Medulla oblongata (tissue), 1 donor: ENCODE measurements at regions not wholly inside any gene's neighbourhood (a gene's known extent, or its start where the extent isn't known, plus 50 kb on each side); places are given as distances from the start of the nearest gene placed in this dataset.
"Not testable (repeated sequence)": the region's sequence is repeated elsewhere in the genome, so short reads cannot be mapped to it uniquely, and the experiment has no call there.

Experiments
- DNase-seq: peaks from one replicate; pipeline ENCODE4 v3.0.0-alpha.2; 2015; ENCODE audit errors: extremely low spot score

DNA sequence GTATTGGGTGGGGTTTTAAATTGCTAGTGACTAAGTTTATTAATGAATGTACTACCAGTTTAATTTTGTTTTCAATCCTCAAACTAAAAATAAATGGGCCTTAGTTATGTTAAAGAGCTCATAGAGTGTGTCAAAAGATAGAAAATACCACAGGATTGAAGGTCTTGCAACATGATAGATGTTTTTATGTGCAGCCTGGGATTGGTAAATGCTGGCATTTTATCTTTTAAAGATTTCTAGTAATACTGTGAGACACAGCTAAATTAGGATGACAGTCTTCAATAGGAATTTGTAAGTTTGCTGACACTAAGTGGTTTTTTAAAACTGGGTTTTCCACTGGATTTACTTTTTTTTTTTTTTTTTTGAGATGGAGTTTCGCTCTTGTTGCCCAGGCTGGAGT, 122.3 kb downstream of the HAUS1 start:
- DNase-seq, result no peak

DNA sequence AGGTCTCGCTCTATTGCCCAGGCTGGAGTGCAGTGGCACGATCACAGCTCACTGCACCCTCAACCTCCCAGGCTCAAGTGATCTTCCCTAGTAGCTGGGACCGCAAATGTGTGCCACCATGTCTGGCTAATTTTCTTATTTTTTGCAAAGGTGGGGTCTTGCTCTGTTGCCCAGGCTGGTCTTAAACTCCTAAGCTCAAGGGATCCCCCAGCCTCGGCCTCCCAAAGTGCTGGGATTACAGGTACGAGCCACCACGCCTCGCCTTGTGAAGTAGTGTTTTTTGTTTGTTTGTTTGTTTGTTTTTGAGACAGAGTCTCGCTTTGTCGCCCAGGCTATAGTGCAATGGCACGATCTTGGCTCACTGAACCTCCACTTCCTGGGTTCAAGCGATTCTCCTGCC, 125.5 kb downstream of the HAUS1 start:
- DNase-seq, result not testable (repeated sequence)

DNA sequence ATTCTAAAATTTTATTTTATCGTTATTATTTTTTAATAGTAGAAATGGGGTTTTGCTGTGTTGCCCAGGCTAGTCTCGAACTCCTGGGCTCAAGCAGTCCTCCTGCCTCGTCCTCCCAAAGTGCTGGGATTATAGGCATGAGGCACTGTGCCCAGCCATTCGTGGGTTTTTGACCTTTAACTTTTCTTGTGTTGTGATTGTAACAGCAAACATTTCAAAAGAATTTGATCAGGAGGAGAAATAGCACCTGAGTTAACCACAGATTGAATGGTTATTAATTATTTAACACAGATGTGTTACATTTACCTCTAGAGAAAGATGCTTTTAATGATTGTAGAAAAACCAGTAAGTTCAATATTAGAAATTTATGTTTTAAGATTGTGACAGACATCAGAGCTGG, 132.0 kb downstream of the HAUS1 start:
- no peak for DNase-seq

DNA sequence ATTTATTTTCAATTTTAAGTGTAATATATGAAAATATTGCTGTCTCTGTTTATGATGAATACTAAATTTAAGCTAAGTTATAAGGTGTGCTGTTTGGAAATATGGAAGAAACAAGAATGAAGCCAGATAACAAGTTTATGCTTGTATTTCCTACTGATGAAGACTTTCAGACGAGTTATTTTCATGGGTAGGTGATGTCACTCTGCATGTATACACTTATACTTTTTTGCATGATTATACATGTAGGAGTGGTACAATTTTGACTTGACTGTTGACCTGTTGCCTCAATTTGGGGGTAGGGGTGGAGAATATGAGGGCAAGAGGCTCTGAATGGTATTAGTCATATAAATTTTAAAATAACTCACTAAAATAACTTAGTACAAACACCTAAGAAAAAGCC, 133.7 kb downstream of the HAUS1 start:
- DNase-seq, result no peak

DNA sequence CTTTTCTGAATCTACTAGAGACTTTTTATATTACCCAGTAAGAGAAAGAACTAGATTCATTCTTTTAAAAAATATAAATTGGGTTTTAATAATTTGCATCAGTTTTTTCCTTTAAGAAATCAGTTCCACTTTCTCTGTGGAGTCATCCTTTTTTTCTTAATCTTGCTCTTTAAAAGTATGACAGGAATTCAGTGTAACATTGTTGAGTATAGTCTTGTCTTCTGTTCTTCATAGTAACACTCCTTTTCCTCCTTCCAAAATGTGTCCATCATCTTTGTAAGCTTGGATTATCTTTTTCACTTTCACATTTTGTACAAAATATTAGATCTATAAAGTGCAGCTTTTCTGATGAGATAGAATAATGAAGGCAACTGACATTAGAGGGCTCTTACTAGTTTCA, 135.4 kb downstream of the HAUS1 start:
- no peak for DNase-seq

DNA sequence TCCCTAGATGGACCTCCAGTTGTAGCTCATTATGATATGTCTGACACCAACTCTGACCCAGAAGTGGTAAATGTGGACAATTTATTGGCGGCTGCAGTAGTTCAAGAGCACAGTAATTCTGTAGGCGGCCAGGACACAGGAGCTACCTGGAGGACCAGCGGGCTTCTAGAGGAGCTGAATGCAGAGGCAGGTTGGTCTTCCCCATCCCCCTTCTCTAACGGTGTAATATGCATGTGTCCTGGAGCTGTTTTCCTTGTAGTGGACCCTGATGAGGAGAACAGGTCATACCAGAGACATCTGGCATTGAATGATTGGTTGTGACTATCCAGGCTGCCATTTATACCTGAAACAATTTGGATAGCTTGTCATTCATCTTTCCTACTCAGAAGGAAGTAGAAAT, 135.8 kb downstream of the HAUS1 start:
- DNase-seq, result no peak

DNA sequence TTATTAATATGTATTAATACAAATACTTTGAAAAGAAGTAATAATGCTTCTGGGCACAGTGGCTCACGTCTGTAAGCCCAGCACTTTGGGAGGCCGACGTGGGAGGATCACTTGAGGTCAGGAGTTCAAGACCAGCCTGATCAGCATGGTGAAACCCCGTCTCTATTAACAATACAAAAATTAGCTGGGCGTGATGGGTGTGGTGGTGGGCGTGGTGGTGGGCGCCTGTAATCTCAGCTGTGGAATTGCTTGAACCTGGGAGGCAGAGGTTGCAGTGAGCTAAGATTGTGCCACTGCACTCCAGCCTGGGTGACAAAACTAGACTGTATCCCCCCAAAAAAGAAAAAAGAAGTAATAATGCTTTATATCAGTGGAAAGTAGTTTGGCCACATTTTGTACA, 137.2 kb downstream of the HAUS1 start:
- not testable (repeated sequence) for DNase-seq

DNA sequence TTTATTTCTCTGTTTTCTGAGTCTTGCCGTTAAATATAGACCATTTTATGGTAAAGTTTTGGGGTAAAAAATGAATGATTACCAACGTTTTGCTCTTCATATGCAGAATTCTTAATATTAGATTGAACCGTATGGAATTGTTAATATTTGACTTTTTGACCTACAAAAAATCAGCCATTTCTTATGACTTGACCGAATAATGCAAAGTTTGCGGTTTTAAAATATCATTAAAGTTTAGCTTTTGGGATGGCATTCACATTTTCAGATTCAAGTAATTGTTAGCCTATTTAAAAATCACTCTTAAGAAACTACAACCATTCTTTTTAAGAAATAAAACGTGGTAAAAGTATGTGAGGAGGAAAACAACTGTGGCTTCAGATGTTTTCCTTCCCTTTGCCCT, 138.0 kb downstream of the HAUS1 start:
- no peak for DNase-seq

DNA sequence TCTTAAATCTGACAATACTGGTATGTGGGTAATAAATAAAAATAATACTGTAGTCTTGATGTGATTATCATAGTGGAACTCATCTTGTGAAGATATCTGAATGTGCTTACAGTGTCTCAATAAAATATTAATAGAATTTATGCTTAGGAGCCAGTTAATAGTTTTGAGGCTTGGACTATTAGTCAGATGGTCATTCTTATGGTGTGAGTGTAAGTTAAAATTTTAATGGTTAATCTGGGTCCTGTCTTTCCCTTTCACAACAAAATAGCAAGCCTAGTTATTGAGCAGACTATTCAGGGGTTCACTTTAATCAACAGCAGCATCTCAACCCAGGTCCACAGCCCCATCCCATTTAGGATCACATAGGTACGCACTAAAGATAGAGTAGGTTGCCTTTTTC, 138.9 kb downstream of the HAUS1 start:
- no peak for DNase-seq

DNA sequence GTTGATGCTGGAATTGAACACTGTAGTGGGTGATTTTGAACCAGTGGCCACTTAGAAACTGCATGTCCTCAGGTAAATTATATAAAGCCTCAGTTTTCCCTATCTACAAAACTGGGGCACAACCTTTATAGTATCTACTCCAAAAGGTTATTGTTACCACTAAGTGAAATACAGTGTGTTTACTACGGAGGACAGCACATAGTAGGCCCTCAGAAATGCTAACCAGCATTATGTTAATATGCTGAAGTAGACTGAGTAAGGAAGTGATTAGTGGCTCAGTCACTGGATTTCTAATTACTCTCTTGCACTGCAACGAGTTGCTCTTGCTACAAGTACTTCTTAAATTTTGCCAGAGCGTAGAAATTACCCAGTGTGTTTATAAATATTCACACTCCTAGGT, 139.5 kb downstream of the HAUS1 start:
- no peak for DNase-seq

DNA sequence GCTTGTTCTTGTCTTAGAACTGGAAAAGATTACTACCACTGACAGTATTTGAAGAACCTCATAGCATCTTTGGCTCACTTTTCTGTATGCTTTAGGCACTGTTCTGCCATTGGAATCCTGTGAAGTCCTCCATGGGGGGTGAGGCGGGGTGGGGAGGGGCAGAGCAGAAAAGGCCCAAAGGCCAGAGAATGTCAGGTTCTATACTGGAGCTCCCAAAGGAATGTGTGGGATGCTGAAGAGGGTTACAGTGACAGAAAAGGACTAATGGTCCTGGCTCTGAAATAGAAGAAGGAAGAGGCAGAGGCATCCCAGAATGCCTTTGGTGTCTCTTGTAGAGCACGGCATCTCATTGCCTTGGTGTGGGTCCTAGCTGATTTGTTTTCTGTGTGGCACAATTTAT, 141.9 kb downstream of the HAUS1 start:
- no peak for DNase-seq

DNA sequence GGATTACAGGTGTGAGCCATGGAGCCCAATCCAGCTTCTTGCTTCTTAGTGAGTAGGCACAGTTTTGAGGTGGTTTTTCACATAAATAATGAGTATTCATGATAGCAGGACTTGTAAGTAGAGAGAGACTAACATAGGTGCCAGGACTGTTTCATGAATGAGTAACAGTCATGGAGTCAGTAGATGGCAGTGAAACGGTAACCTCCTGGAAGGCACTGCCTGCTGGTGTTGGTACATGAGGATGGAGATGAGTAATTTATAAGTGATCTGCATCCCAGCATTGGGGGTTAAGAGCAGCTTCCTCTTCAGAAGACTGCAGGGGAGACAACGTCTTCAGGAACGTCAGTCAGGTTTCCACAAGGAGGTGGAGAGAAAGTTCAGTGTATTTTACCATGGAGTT, 143.8 kb downstream of the HAUS1 start:
- DNase-seq, result no peak

DNA sequence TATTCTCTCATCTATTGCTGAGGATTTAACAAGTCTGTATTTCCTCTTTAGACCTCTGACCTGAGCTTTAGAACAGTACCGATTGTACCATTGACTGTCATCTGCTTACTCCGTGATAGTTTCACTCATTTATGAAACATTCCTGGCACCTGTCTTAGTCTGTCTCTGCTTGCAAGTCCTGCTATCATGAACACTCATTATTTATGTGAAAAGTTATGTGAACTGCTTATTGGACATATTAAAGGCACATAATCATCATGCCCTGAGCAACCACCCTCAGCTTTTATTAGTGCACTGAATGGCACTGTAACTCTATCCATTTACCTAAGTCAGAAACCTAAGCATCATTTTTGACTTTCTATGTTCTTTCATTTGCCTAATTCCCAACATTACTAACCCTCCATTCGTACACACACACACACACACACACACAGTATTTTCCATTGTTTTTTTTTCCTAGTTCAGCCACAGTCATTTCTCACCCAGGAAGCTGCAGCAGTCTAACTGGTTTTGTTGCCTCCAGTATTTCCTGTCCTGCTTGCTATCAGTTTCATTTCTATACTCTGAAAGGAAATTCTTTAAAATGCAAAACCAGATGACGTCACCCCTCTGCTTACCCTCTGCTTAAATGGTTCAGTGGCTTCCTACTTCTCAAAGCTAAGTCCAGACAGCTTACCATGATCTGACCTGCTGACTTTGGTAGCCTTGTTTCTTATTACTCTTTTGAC, 146.1 kb downstream of the HAUS1 start:
- DNase-seq, result peak; percentile 71

DNA sequence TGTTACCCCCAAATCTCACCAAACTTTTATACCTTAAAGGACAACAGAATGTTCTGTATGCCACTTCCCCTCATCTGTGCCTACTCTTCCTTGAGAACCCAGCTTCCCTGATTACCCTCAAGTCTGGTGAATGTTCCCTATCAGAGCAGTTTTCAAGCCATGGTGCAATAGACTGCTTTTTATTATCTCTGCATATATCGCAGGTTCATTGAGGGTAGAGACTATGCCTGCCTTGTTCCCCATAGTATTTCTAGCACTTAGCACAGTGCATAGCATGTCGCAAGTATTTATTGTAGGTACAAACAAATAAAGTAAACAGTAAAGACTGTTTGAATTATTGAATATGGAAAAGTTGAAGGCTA, 146.6 kb downstream of the HAUS1 start:
- DNase-seq, result no peak

DNA sequence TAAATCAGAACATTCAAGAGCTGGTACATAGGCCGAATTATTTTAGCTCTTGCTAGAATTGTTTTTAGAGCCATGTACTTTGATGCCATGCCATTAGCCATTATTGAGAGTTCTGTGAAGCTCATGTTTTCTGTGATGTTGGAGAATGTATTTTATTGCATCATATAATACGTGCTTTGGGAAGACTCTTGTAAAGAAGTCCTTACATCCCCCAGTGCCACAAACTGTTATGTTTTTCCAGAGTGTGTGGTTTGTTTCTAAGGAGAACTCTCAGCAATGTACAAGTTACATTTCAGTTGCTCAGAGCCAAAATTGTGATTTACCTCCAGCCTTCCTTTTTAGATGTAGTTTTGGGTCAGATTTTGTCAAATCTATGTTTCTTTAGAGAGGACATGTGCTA, 148.6 kb downstream of the HAUS1 start:
- DNase-seq, result no peak

DNA sequence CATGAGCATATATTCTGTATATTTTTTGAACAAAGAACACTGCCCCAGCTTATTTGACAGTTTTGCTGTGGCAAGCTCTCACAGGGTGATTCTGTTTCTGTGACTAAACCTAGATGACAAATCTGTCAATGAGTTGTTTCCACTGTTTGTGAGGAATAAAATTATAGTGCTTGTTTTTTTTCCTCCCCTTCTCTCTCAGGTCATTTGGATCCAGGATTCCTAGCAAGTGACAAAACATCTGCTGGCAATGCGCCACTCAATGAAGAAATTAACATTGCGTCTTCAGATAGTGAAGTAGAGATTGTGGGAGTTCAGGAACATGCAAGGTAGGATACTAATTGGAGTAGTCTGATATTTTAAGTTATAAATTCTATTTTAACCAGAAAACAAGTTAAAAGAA, 149.3 kb downstream of the HAUS1 start:
- DNase-seq, result no peak

DNA sequence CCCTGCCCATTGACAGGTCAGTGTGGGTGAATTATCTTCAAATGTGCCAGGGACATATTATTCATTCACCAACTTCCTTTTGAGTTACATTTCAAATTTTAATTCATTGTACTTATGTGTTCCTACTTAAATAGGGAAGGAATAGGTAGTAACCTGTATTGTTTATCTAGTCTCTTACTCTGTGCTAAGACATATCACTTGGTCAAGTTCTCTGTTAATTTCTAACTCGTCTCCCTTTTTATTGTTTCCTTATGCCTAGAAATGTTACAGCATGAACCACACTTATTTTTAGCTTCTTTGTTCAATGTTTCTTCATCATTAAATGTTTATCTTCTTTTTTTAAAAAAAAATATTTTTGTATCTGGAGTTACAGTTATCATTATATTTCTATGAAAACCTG, 151.9 kb downstream of the HAUS1 start:
- no peak for DNase-seq

DNA sequence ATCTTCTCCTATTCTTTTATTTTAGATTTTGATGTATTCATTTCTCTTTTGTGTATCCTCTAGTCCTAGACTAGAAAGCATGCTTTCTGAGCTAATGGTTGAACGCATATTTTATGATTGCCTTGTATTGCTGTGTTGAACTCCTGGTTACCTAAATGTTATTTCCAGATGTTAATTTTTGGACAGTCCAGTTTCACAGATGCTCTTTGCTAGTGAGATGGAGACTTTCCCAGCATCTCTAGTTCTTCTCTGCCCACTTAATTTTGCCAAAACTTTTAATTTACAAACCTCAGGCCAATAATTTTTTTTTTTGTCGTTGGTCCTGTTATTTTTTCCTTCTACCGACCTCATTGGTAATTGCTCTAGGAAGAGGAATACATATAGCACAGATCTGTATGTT, 153.2 kb downstream of the HAUS1 start:
- DNase-seq, result no peak

DNA sequence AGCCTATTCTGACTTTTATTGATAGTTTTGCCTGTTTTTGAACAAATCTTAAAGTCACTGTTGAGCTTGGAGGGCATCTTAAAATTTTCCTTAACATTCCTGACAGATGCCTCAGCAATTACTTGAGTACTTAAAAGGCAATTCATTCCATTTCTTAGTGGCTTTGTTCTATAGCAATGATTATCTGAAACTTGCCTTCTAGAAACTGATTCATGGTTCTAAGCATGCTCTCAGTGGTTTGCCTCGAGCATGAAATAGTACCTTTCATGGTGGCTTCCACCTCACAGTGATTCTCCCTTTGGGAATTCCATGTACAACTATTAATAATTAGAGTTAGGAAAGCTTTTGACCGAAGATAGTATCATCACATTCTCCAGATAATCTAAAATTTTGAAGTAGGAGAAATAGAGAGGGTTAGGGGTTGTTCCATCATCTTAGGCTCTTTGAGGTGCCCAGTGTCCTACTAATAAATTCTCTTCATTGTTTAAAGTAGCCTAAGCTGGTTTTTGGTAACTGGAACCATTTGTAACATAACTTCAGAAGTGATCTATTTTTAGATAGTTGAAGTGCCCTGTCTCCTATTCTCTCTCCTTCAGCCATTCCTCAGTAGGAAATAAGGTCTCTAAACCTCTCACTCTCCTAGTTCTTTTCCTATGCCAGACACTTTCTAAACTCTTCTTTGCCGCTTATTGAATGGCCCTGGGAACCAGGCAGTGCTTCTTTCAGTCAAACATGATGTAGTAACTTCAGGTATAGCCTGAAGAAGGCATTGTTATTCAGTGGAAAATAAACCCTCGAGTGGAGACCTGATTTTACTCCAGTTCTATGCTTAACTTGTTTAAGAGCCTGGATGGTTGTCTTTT, 156.1 kb downstream of the HAUS1 start:
- no peak for DNase-seq

DNA sequence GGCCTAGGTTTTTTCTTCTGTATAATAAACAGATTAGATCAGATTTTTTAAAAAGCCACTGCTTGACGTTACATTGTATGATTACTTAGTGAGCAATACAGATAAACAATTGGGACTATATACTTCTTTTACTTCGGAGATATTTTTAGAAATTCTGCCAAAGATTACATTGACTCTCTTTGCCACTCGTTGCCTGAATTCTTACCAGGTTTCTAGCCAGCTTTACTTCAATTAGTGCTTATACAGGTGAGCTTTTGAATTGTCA, 156.6 kb downstream of the HAUS1 start:
- no peak for DNase-seq

DNA sequence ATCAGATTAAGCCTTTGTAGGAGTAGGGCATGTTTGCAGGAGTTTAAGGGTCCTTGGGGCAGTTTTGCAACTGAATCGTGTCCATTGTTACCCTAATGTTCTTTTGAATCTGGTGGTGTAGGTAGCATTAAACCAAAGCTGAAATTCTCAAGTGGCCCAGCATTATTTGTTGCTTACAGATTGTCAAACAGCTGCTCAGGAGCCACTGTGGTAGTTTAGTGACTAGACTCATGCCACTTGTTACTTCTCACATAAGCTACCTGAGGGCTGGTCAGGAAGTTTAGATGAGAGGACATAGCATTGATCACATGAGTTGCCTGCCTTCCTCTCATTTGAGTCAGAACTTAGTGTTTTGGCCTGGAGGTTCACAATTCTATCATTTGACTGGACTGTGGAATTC, 157.6 kb downstream of the HAUS1 start:
- DNase-seq, result no peak

DNA sequence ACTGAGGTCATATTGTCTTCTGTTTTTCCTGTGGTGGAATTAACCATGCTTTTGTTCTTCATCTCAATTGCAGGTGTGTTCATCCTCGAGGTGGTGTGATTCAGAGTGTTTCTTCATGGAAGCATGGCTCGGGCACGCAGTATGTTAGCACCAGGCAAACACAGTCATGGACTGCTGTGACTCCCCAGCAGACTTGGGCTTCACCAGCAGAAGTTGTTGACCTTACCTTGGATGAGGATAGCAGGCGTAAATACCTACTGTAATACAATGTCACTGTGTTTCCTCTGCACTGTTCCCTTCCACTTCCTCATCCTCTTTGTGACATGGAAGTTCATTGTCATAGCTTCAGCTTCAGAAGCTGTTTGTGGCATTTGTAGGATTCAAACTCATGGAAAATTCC, 158.7 kb downstream of the HAUS1 start:
- DNase-seq, result no peak

DNA sequence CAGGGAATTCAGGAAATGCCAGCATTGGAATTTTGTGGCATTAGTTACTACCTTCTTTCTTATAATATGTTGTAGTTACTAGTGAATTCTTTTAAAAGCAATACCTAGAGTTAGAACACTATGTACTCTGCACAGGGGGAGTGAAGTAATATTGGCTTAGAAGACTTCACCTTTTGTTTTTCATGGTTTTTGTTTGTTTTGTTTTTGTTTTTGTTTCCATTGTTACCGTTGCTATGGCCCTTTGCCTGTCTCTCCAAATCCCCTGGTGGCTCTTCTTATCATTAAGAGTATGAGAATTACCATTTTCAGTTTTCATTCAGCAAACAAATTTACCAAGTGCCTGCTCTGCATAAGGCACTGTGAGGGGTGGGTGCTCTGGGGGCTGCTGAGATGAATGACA, 160.1 kb downstream of the HAUS1 start:
- no peak for DNase-seq
